Activated B cell treated with CpG ODN at 0.5 μM for 24 hours (primary cell): ENCODE measurements at regions not wholly inside any gene's neighbourhood (a gene's known extent, or its start where the extent isn't known, plus 50 kb on each side); places are given as distances from the start of the nearest gene placed in this dataset.

ENCODE experiments used
- ATAC-seq: fragments of 200-7000 bp; cut with Tn5 transposase; one replicate; pipeline ENCODE4 v1.10.0; 2021; ENCODE audit warnings: low read depth, mild to moderate bottlenecking, moderate library complexity
- CTCF ChIA-PET: fragments of 350-600 bp; sonication (Branson Sonifier 250); formaldehyde crosslinking; loops from one replicate; lab custom pipeline; 2021; ENCODE audit warnings: antibody characterized with exemption; lab: Charles Lee
- POLR2A ChIA-PET: fragments of 350-600 bp; sonication (Branson Sonifier 250); formaldehyde crosslinking; loops from one replicate; lab custom pipeline; 2021; ENCODE audit warnings: antibody characterized with exemption; lab: Charles Lee
- DNase-seq: peaks from one replicate; pipeline ENCODE4 v3.0.0; 2022
- H3K27ac Mint-ChIP-seq: one replicate; pipeline ENCODE4 v1.8.0; 2020; ENCODE audit warnings: mixed read lengths
- H3K27me3 Mint-ChIP-seq: one replicate; pipeline ENCODE4 v1.8.0; 2021; ENCODE audit warnings: mixed read lengths
- H3K36me3 Mint-ChIP-seq: one replicate; pipeline ENCODE4 v1.8.0; 2021; ENCODE audit warnings: low read depth, mixed read lengths
- H3K4me1 Mint-ChIP-seq: one replicate; pipeline ENCODE4 v1.8.0; 2021; ENCODE audit warnings: mixed read lengths
- H3K4me3 Mint-ChIP-seq: one replicate; pipeline ENCODE4 v1.8.0; 2020; ENCODE audit warnings: mild to moderate bottlenecking, mixed read lengths
- H3K9me3 Mint-ChIP-seq: one replicate; pipeline ENCODE4 v1.8.0; 2020; ENCODE audit warnings: mixed read lengths
- CTCF ChIP-seq: fragments of 200-600 bp; IDR thresholded peaks from one replicate; pipeline ENCODE4 v1.8.0; 2022; ENCODE audit warnings: antibody characterized with exemption, mild to moderate bottlenecking
- intact Hi-C: fragments of 100-400 bp; cut with micrococcal nuclease; formaldehyde crosslinking; loops from one replicate; pipeline ENCODE4 v1.15.1; 2024

- Mint-ChIP-seq H3K4me1 (no peaks in the 10 kb centered on the region), H3K36me3 (no peaks in the 10 kb centered on the region), H3K27ac (no peak overlapping the region), H3K9me3 (no peaks in the 10 kb centered on the region), H3K4me3 (no peak overlapping the region), H3K27me3 (peaks cover 36% of the 10 kb centered on the region)
- DNase-seq, result no peak
- no peak for ATAC-seq
- ChIA-PET CTCF (no interaction called here), POLR2A (no interaction called here)
- no peak for TF ChIP-seq CTCF
- intact Hi-C loops, result no loop called here
Measured at GRCh38 chr5:133688391-133688790, 76.0 kb upstream of the FSTL4 start.

GRCh38 chr5:133687212-133688061 is 75.1 kb upstream of the FSTL4 start:
- no peak for ATAC-seq
- H3K27me3 Mint-ChIP-seq, result peaks cover 36% of the 10 kb centered on the region
- intact Hi-C loops, result no loop called here
- no peaks in the 10 kb centered on the region for H3K4me1 Mint-ChIP-seq
- H3K4me3 Mint-ChIP-seq, result no peak overlapping the region
- no peaks in the 10 kb centered on the region for H3K36me3 Mint-ChIP-seq
- TF ChIP-seq CTCF, result no peak
- no peak for DNase-seq
- no peaks in the 10 kb centered on the region for H3K9me3 Mint-ChIP-seq
- POLR2A ChIA-PET, result no interaction called here
- no peak overlapping the region for H3K27ac Mint-ChIP-seq
- CTCF ChIA-PET, result no interaction called here

GRCh38 chr5:133686566-133686965 is 74.2 kb upstream of the FSTL4 start:
- no peaks in the 10 kb centered on the region for H3K9me3 Mint-ChIP-seq
- H3K27me3 Mint-ChIP-seq, result peaks cover 36% of the 10 kb centered on the region
- CTCF ChIA-PET, result no interaction called here
- ATAC-seq (no peak), DNase-seq (no peak)
- intact Hi-C loops, result no loop called here
- no peaks in the 10 kb centered on the region for H3K4me1 Mint-ChIP-seq
- POLR2A ChIA-PET, result no interaction called here
- H3K4me3 Mint-ChIP-seq, result no peak overlapping the region
- H3K36me3 Mint-ChIP-seq, result no peaks in the 10 kb centered on the region
- no peak for TF ChIP-seq CTCF
- H3K27ac Mint-ChIP-seq, result no peak overlapping the region

GRCh38 chr5:133685402-133686018 is 73.2 kb upstream of the FSTL4 start:
- ATAC-seq, result no peak
- peaks cover 32% of the 10 kb centered on the region for H3K27me3 Mint-ChIP-seq
- no peak for TF ChIP-seq CTCF
- H3K9me3 Mint-ChIP-seq, result no peaks in the 10 kb centered on the region
- intact Hi-C loops, result no loop called here
- DNase-seq, result no peak
- no peak overlapping the region for H3K4me3 Mint-ChIP-seq
- H3K27ac Mint-ChIP-seq, result no peak overlapping the region
- POLR2A ChIA-PET, result no interaction called here
- no peaks in the 10 kb centered on the region for H3K4me1 Mint-ChIP-seq
- CTCF ChIA-PET, result no interaction called here
- no peaks in the 10 kb centered on the region for H3K36me3 Mint-ChIP-seq
